Activated naive CD4-positive, alpha-beta T cell treated with anti-CD3 and anti-CD28 coated beads for 36 hours (primary cell): ENCODE measurements at regions not wholly inside any gene's neighbourhood (a gene's known extent, or its start where the extent isn't known, plus 50 kb on each side); places are given as distances from the start of the nearest gene placed in this dataset.

Experiments used
- CTCF ChIA-PET: fragments of 350-600 bp; sonication (Branson Sonifier 250); formaldehyde crosslinking; loops from one replicate; lab custom pipeline; 2021; ENCODE audit warnings: antibody characterized with exemption; lab: Charles Lee
- DNase-seq: peaks from one replicate; pipeline ENCODE4 v3.0.0-alpha.2; 2020
- H3K27ac Mint-ChIP-seq: one replicate; pipeline ENCODE4 v1.8.0; 2021; ENCODE audit warnings: mild to moderate bottlenecking, mixed read lengths
- H3K27me3 Mint-ChIP-seq: one replicate; pipeline ENCODE4 v1.8.0; 2021; ENCODE audit warnings: low read depth, mixed read lengths
- H3K36me3 Mint-ChIP-seq: one replicate; pipeline ENCODE4 v1.8.0; 2021; ENCODE audit warnings: low read depth, mixed read lengths
- H3K4me1 Mint-ChIP-seq: one replicate; pipeline ENCODE4 v1.8.0; 2021; ENCODE audit warnings: low read depth, mixed read lengths
- H3K4me3 Mint-ChIP-seq: one replicate; pipeline ENCODE4 v1.8.0; 2021; ENCODE audit warnings: mild to moderate bottlenecking, moderate library complexity, mixed read lengths
- H3K9me3 Mint-ChIP-seq: one replicate; pipeline ENCODE4 v1.8.0; 2021; ENCODE audit warnings: mixed read lengths
- intact Hi-C: fragments of 100-400 bp; cut with micrococcal nuclease; formaldehyde crosslinking; loops from one replicate; pipeline ENCODE4 v1.15.1; 2023

GRCh38 chr16:10232757-10233156 lies 50.5 kb upstream of the GRIN2A start:
- peaks cover 7% of the 10 kb centered on the region for H3K27me3 Mint-ChIP-seq
- intact Hi-C loops = no loop called here
- H3K9me3 Mint-ChIP-seq = peaks cover 6% of the 10 kb centered on the region

DNA sequence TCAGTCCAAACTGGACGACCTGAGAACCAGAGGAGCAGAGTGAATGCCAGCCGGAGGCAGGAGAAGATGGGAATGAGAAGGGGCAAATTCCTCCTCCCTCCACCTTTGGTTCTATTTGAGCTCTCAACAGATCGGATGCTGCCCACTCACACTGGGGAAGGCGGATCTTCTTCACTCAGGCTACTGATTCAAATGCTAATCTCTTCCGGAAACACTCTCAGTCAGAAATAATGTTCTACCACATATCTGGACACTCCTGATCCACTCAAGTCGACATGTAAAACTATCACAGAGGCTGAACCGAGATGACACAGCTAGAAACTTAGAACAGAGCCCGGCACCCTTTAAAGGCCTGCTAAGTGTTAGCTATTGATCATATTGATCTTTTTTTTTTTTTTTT lies 57.4 kb upstream of the GRIN2A start:
- Mint-ChIP-seq H3K9me3 (no peaks in the 10 kb centered on the region), H3K27ac (no peak overlapping the region), H3K4me1 (no peaks in the 10 kb centered on the region), H3K36me3 (no peaks in the 10 kb centered on the region), H3K27me3 (peaks cover 1% of the 10 kb centered on the region), H3K4me3 (no peak overlapping the region)
- CTCF ChIA-PET = no interaction called here
- DNase-seq = no peak
- intact Hi-C loops = no loop called here

More at GRCh38 chr16:10232757-10233156, 50.5 kb upstream of the GRIN2A start:
- Mint-ChIP-seq H3K36me3 (peaks cover 1% of the 10 kb centered on the region), H3K4me1 (no peaks in the 10 kb centered on the region), H3K27ac (no peak overlapping the region), H3K4me3 (no peak overlapping the region)
- DNase-seq = no peak
- CTCF ChIA-PET = no interaction called here

- Mint-ChIP-seq H3K4me3 (no peak overlapping the region), H3K4me1 (no peaks in the 10 kb centered on the region), H3K27me3 (peaks cover 1% of the 10 kb centered on the region), H3K36me3 (no peaks in the 10 kb centered on the region), H3K9me3 (no peaks in the 10 kb centered on the region), H3K27ac (no peak overlapping the region)
- intact Hi-C loops = no loop called here
- no peak for DNase-seq
- CTCF ChIA-PET = interaction anchor here (1.1 kb wide), 1 partner anchor 16 kb away, joined by 4 read pairs; no protein-coding TSS in a partner anchor
These were observed 58.8 kb upstream of the GRIN2A start for GRCh38 chr16:10240854-10241613.

GRCh38 chr16:10242097-10242496 lies 59.9 kb upstream of the GRIN2A start:
- peaks cover 1% of the 10 kb centered on the region for H3K27me3 Mint-ChIP-seq
- no peaks in the 10 kb centered on the region for H3K36me3 Mint-ChIP-seq
- H3K27ac Mint-ChIP-seq = no peak overlapping the region
- no peak for DNase-seq
- CTCF ChIA-PET = interaction anchor here (1.1 kb wide), 2 partner anchors 13 to 15 kb away, joined by 3 to 4 read pairs; no protein-coding TSS in a partner anchor
- H3K9me3 Mint-ChIP-seq = no peaks in the 10 kb centered on the region
- intact Hi-C loops = no loop called here
- H3K4me1 Mint-ChIP-seq = no peaks in the 10 kb centered on the region
- no peak overlapping the region for H3K4me3 Mint-ChIP-seq

DNA sequence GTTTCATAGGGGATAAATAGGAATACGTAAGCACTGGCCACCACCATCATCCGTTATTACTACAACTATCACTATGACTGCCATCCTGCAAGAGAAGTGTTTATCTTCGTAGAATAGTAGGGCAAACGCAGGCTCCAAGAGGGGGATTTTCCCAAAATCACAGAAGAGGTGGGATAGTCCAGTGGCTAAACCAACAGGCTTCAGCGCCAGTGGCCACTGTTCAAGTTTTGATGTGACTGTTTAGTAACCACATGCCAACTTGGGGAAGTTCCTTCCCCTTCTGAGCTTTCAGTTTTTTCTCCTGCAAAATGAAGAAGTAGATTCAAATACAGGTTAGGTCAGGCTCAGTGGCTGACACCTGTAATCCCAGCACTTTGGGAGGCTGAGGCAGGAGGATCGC lies 60.7 kb upstream of the GRIN2A start:
- Mint-ChIP-seq H3K36me3 (no peaks in the 10 kb centered on the region), H3K27me3 (peaks cover 1% of the 10 kb centered on the region), H3K4me1 (no peaks in the 10 kb centered on the region), H3K27ac (no peak overlapping the region), H3K4me3 (no peak overlapping the region), H3K9me3 (no peaks in the 10 kb centered on the region)
- CTCF ChIA-PET = interaction anchor here (1.1 to 1.3 kb wide), 2 partner anchors 10 to 13 kb away, joined by 3 read pairs; no protein-coding TSS in a partner anchor
- no peak for DNase-seq
- intact Hi-C loops = no loop called here

DNA sequence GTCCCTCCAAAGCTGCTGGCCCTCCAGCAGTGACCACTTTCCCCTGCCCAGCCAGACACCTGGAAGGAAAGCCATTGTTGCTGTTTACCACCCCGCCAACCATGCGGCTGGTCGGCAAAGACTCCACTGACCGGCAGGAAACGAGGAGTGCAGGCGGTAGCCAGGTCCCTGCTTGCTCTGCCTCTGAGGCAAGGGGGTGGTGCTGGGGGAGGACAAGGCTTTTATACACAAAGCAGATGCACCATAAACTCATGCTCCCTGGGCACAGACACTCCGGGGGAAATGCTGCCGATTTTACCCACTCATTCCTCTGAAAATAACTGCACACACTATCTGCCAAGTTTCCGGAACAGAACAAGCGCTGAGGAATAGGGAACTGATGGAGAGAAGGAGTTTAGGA lies 62.8 kb upstream of the GRIN2A start:
- Mint-ChIP-seq H3K4me1 (no peaks in the 10 kb centered on the region), H3K4me3 (no peak overlapping the region), H3K9me3 (no peaks in the 10 kb centered on the region), H3K27me3 (no peaks in the 10 kb centered on the region), H3K27ac (no peak overlapping the region), H3K36me3 (no peaks in the 10 kb centered on the region)
- DNase-seq = no peak
- CTCF ChIA-PET = interaction anchor here (0.7 kb wide), 1 partner anchor 8 kb away, joined by 3 read pairs; no protein-coding TSS in a partner anchor
- intact Hi-C loops = no loop called here

- no peaks in the 10 kb centered on the region for H3K4me1 Mint-ChIP-seq
- no peak overlapping the region for H3K4me3 Mint-ChIP-seq
- H3K27me3 Mint-ChIP-seq = no peaks in the 10 kb centered on the region
- H3K36me3 Mint-ChIP-seq = no peaks in the 10 kb centered on the region
- intact Hi-C loops = no loop called here
- H3K9me3 Mint-ChIP-seq = no peaks in the 10 kb centered on the region
- CTCF ChIA-PET = no interaction called here
- H3K27ac Mint-ChIP-seq = no peak overlapping the region
- DNase-seq = no peak
These were observed 68.1 kb upstream of the GRIN2A start for GRCh38 chr16:10250137-10250828.

DNA sequence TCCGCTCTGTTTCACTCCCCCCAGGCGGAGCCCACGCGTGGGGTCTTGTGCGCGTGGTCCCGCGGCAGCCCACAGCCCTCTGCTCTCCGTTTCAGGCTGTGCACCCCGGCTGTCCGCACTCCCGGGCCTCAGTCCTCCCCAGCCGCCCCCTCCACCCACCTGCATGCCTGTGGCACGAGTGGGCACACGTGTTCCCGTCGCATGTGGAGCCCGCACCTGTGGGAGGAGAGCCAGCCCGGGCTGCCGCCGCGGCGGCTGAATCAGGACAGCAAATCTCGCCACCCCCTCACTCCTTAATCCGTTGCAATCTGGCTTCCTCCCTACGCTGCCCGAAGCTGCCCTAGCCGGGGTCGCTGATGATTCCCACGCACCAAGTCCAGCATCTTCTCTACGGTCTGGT lies 69.9 kb upstream of the GRIN2A start:
- H3K9me3 Mint-ChIP-seq = no peaks in the 10 kb centered on the region
- no peaks in the 10 kb centered on the region for H3K36me3 Mint-ChIP-seq
- no peak for DNase-seq
- peaks cover 5% of the 10 kb centered on the region for H3K27me3 Mint-ChIP-seq
- peaks cover 4% of the 10 kb centered on the region for H3K4me1 Mint-ChIP-seq
- CTCF ChIA-PET = no interaction called here
- no peak overlapping the region for H3K4me3 Mint-ChIP-seq
- intact Hi-C loops = no loop called here
- H3K27ac Mint-ChIP-seq = no peak overlapping the region

- Mint-ChIP-seq H3K9me3 (no peaks in the 10 kb centered on the region), H3K27ac (no peak overlapping the region), H3K4me3 (no peak overlapping the region), H3K4me1 (peaks cover 6% of the 10 kb centered on the region), H3K36me3 (no peaks in the 10 kb centered on the region), H3K27me3 (peaks cover 5% of the 10 kb centered on the region)
- intact Hi-C loops = no loop called here
- no peak for DNase-seq
- CTCF ChIA-PET = interaction anchor here (0.7 to 1.7 kb wide), 3 partner anchors 9 to 256 kb away, joined by 3 to 7 read pairs (median 3); no protein-coding TSS in a partner anchor
These were observed 71.2 kb upstream of the GRIN2A start for GRCh38 chr16:10253409-10253808.

DNA sequence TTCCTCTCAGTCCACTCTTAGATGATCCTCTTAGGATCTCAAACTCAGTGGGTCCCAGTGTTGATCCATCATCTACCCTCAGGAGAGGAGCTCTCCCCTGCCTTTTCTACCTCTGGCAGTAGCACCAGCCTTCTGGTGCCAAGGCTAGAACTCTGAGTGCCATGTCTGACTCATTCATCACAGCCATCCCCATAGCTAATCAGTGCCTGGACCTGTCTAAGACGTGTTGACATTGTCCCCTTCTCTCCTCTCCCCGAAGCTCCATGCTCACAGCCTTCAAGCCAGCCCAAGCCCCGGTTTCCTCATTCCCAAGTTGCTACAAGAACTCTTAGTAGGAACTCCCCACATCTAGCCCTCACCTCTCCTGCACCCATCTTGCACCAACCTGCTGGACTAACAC lies 73.5 kb upstream of the GRIN2A start:
- no peaks in the 10 kb centered on the region for H3K9me3 Mint-ChIP-seq
- H3K4me1 Mint-ChIP-seq = peaks cover 6% of the 10 kb centered on the region
- no peak overlapping the region for H3K27ac Mint-ChIP-seq
- H3K36me3 Mint-ChIP-seq = no peaks in the 10 kb centered on the region
- CTCF ChIA-PET = interaction anchor here (0.6 to 3.8 kb wide), 8 partner anchors 8 to 619 kb away, joined by 3 to 18 read pairs (median 4); no protein-coding TSS in a partner anchor
- DNase-seq = no peak
- intact Hi-C loops = loop anchor here (1.0 to 5.0 kb wide), 3 partner anchors 59 to 662 kb away; no protein-coding TSS in a partner anchor
- peaks cover 5% of the 10 kb centered on the region for H3K27me3 Mint-ChIP-seq
- H3K4me3 Mint-ChIP-seq = no peak overlapping the region

- Mint-ChIP-seq H3K4me1 (peaks cover 6% of the 10 kb centered on the region), H3K27ac (no peak overlapping the region), H3K27me3 (peaks cover 5% of the 10 kb centered on the region), H3K9me3 (no peaks in the 10 kb centered on the region), H3K4me3 (no peak overlapping the region), H3K36me3 (no peaks in the 10 kb centered on the region)
- CTCF ChIA-PET = interaction anchor here (0.6 to 3.8 kb wide), 17 partner anchors 9 to 490 kb away, joined by 3 to 18 read pairs (median 4); no protein-coding TSS in a partner anchor
- intact Hi-C loops = loop anchor here (1.0 to 5.0 kb wide), 4 partner anchors 58 to 660 kb away; no protein-coding TSS in a partner anchor
- peak; percentile 53 for DNase-seq
These were observed 74.8 kb upstream of the GRIN2A start for GRCh38 chr16:10256784-10257641.
